ENCODE measurements at regions not wholly inside any gene's neighbourhood (a gene's known extent, or its start where the extent isn't known, plus 50 kb on each side); places are given as distances from the start of the nearest gene placed in this dataset.

- H3K9me3 ChIP-seq (ENCODE audit: control insufficient read depth in 1 of 2, low read length in 2 of 2): no peaks in the 10 kb centered on the region
- CTCF ChIA-PET (ENCODE audit: partially characterized antibody): no interaction called here
- H3K9me3 Mint-ChIP-seq: peaks cover 0 to 17% (median 3%) of the 10 kb centered on the region in 8 donors
- intact Hi-C loops (cut with micrococcal nuclease): no loop called here
- no peaks in the 10 kb centered on the region for H3K36me3 Mint-ChIP-seq
- no peak overlapping the region for H3K27ac Mint-ChIP-seq
- no peak overlapping the region for H3K27ac ChIP-seq (ENCODE audit: low read depth, low read length)
- no peak overlapping the region for H3K4me3 Mint-ChIP-seq
- no peak overlapping the region for H3K4me3 ChIP-seq (ENCODE audit: low read length in 2 of 2)
- H3K27me3 Mint-ChIP-seq: no peaks in the 10 kb centered on the region
- H3K4me1 Mint-ChIP-seq: no peaks in the 10 kb centered on the region
- POLR2A ChIA-PET (ENCODE audit: partially characterized antibody): no interaction called here
- no peaks in the 10 kb centered on the region for H3K27me3 ChIP-seq (ENCODE audit: insufficient read depth, low read length)
- H3K4me1 ChIP-seq (ENCODE audit: insufficient read depth, low read length): no peaks in the 10 kb centered on the region
- DNase-seq: no peak
- no peaks in the 10 kb centered on the region for H3K36me3 ChIP-seq (ENCODE audit: insufficient read depth, low read length)
Measured at GRCh38 chr18:71529703-71530303, 1014.3 kb downstream of the CBLN2 start.

GRCh38 chr18:71523483-71524435 is 1020.4 kb downstream of the CBLN2 start:
- no peaks in the 10 kb centered on the region for H3K4me1 ChIP-seq (ENCODE audit: insufficient read depth, low read length)
- H3K36me3 ChIP-seq (ENCODE audit: insufficient read depth, low read length): no peaks in the 10 kb centered on the region
- Mint-ChIP-seq H3K27ac (no peak overlapping the region), H3K36me3 (no peaks in the 10 kb centered on the region), H3K9me3 (peaks cover 0 to 7% (median 3%) of the 10 kb centered on the region in 8 donors), H3K27me3 (no peaks in the 10 kb centered on the region), H3K4me3 (no peak overlapping the region), H3K4me1 (no peaks in the 10 kb centered on the region)
- intact Hi-C loops (cut with micrococcal nuclease): no loop called here
- no peak overlapping the region for H3K4me3 ChIP-seq (ENCODE audit: low read length in 2 of 2)
- POLR2A ChIA-PET (ENCODE audit: partially characterized antibody): no interaction called here
- H3K27ac ChIP-seq (ENCODE audit: low read depth, low read length): no peak overlapping the region
- CTCF ChIA-PET (ENCODE audit: partially characterized antibody): no interaction called here
- DNase-seq: no peak
- no peaks in the 10 kb centered on the region for H3K9me3 ChIP-seq (ENCODE audit: control insufficient read depth in 1 of 2, low read length in 2 of 2)
- H3K27me3 ChIP-seq (ENCODE audit: insufficient read depth, low read length): no peaks in the 10 kb centered on the region

- Histone ChIP-seq H3K36me3 (ENCODE audit: insufficient read depth, low read length) (no peaks in the 10 kb centered on the region), H3K27ac (ENCODE audit: low read depth, low read length) (no peak overlapping the region), H3K4me3 (ENCODE audit: low read length in 2 of 2) (no peak overlapping the region), H3K4me1 (ENCODE audit: insufficient read depth, low read length) (no peaks in the 10 kb centered on the region), H3K27me3 (ENCODE audit: insufficient read depth, low read length) (no peaks in the 10 kb centered on the region), H3K9me3 (ENCODE audit: control insufficient read depth in 1 of 2, low read length in 2 of 2) (no peaks in the 10 kb centered on the region)
- ChIA-PET POLR2A (ENCODE audit: partially characterized antibody) (no interaction called here), CTCF (ENCODE audit: partially characterized antibody) (no interaction called here)
- H3K27me3 Mint-ChIP-seq: no peaks in the 10 kb centered on the region
- no peaks in the 10 kb centered on the region for H3K4me1 Mint-ChIP-seq
- intact Hi-C loops (cut with micrococcal nuclease): no loop called here
- no peaks in the 10 kb centered on the region for H3K36me3 Mint-ChIP-seq
- H3K27ac Mint-ChIP-seq: no peak overlapping the region
- DNase-seq: no peak
- peaks cover 0 to 18% (median 6%) of the 10 kb centered on the region in 8 donors for H3K9me3 Mint-ChIP-seq
- no peak overlapping the region for H3K4me3 Mint-ChIP-seq
Measured at GRCh38 chr18:71505526-71505925, 1038.6 kb downstream of the CBLN2 start.

GRCh38 chr18:71503222-71503621 is 1040.9 kb downstream of the CBLN2 start:
- intact Hi-C loops (cut with micrococcal nuclease): no loop called here
- Mint-ChIP-seq H3K4me3 (no peak overlapping the region), H3K27me3 (no peaks in the 10 kb centered on the region), H3K27ac (no peak overlapping the region), H3K4me1 (no peaks in the 10 kb centered on the region), H3K9me3 (peaks cover 0 to 18% (median 6%) of the 10 kb centered on the region in 8 donors), H3K36me3 (no peaks in the 10 kb centered on the region)
- no peaks in the 10 kb centered on the region for H3K9me3 ChIP-seq (ENCODE audit: control insufficient read depth in 1 of 2, low read length in 2 of 2)
- H3K27ac ChIP-seq (ENCODE audit: low read depth, low read length): no peak overlapping the region
- DNase-seq: no peak
- H3K4me1 ChIP-seq (ENCODE audit: insufficient read depth, low read length): no peaks in the 10 kb centered on the region
- no peaks in the 10 kb centered on the region for H3K36me3 ChIP-seq (ENCODE audit: insufficient read depth, low read length)
- ChIA-PET CTCF (ENCODE audit: partially characterized antibody) (no interaction called here), POLR2A (ENCODE audit: partially characterized antibody) (no interaction called here)
- H3K4me3 ChIP-seq (ENCODE audit: low read length in 2 of 2): no peak overlapping the region
- H3K27me3 ChIP-seq (ENCODE audit: insufficient read depth, low read length): no peaks in the 10 kb centered on the region

GRCh38 chr18:71485611-71486010 is 1058.5 kb downstream of the CBLN2 start:
- Histone ChIP-seq H3K9me3 (ENCODE audit: control insufficient read depth in 1 of 2, low read length in 2 of 2) (no peaks in the 10 kb centered on the region), H3K36me3 (ENCODE audit: insufficient read depth, low read length) (no peaks in the 10 kb centered on the region), H3K4me3 (ENCODE audit: low read length in 2 of 2) (no peak overlapping the region), H3K27ac (ENCODE audit: low read depth, low read length) (no peak overlapping the region), H3K27me3 (ENCODE audit: insufficient read depth, low read length) (no peaks in the 10 kb centered on the region), H3K4me1 (ENCODE audit: insufficient read depth, low read length) (no peaks in the 10 kb centered on the region)
- H3K4me1 Mint-ChIP-seq: no peaks in the 10 kb centered on the region
- ChIA-PET CTCF (ENCODE audit: partially characterized antibody) (interaction anchor here (1.1 kb wide), 1 partner anchor 11 kb away, joined by 3 read pairs; no protein-coding TSS in a partner anchor), POLR2A (ENCODE audit: partially characterized antibody) (no interaction called here)
- no peak for DNase-seq
- no peak overlapping the region for H3K27ac Mint-ChIP-seq
- peaks cover 0 to 7% (median 4%) of the 10 kb centered on the region in 8 donors for H3K9me3 Mint-ChIP-seq
- no peak overlapping the region for H3K4me3 Mint-ChIP-seq
- no peaks in the 10 kb centered on the region for H3K27me3 Mint-ChIP-seq
- intact Hi-C loops (cut with micrococcal nuclease): no loop called here
- no peaks in the 10 kb centered on the region for H3K36me3 Mint-ChIP-seq

GRCh38 chr18:71471963-71472725 is 1072.0 kb downstream of the CBLN2 start:
- no peak for DNase-seq
- Mint-ChIP-seq H3K4me3 (no peak overlapping the region), H3K27me3 (no peaks in the 10 kb centered on the region), H3K27ac (no peak overlapping the region), H3K9me3 (peaks cover 0 to 8% (median 2%) of the 10 kb centered on the region in 8 donors), H3K36me3 (no peaks in the 10 kb centered on the region), H3K4me1 (no peaks in the 10 kb centered on the region)
- intact Hi-C loops (cut with micrococcal nuclease): no loop called here
- Histone ChIP-seq H3K27ac (ENCODE audit: low read depth, low read length) (no peak overlapping the region), H3K9me3 (ENCODE audit: control insufficient read depth in 1 of 2, low read length in 2 of 2) (no peaks in the 10 kb centered on the region), H3K4me1 (ENCODE audit: insufficient read depth, low read length) (no peaks in the 10 kb centered on the region), H3K27me3 (ENCODE audit: insufficient read depth, low read length) (no peaks in the 10 kb centered on the region), H3K4me3 (ENCODE audit: low read length in 2 of 2) (no peak overlapping the region), H3K36me3 (ENCODE audit: insufficient read depth, low read length) (no peaks in the 10 kb centered on the region)
- CTCF ChIA-PET (ENCODE audit: partially characterized antibody): no interaction called here
- POLR2A ChIA-PET (ENCODE audit: partially characterized antibody): no interaction called here

- H3K4me1 ChIP-seq (ENCODE audit: insufficient read depth, low read length): no peaks in the 10 kb centered on the region
- intact Hi-C loops (cut with micrococcal nuclease): no loop called here
- ChIA-PET CTCF (ENCODE audit: partially characterized antibody) (no interaction called here), POLR2A (ENCODE audit: partially characterized antibody) (no interaction called here)
- no peak overlapping the region for H3K27ac ChIP-seq (ENCODE audit: low read depth, low read length)
- Mint-ChIP-seq H3K4me1 (no peaks in the 10 kb centered on the region), H3K9me3 (peaks cover 0 to 3% (median under 1%) of the 10 kb centered on the region in 8 donors), H3K27me3 (no peaks in the 10 kb centered on the region), H3K36me3 (no peaks in the 10 kb centered on the region), H3K4me3 (no peak overlapping the region), H3K27ac (no peak overlapping the region)
- H3K9me3 ChIP-seq (ENCODE audit: control insufficient read depth in 1 of 2, low read length in 2 of 2): no peaks in the 10 kb centered on the region
- H3K27me3 ChIP-seq (ENCODE audit: insufficient read depth, low read length): no peaks in the 10 kb centered on the region
- H3K4me3 ChIP-seq (ENCODE audit: low read length in 2 of 2): no peak overlapping the region
- no peaks in the 10 kb centered on the region for H3K36me3 ChIP-seq (ENCODE audit: insufficient read depth, low read length)
- no peak for DNase-seq
Measured at GRCh38 chr18:71456206-71456605, 1087.9 kb downstream of the CBLN2 start.
